ENCODE measurements at regions not wholly inside any gene's neighbourhood (a gene's known extent, or its start where the extent isn't known, plus 50 kb on each side); places are given as distances from the start of the nearest gene placed in this dataset.

- TF ChIP-seq RARB (CRISPR knock-in tag; IDR thresholded peaks at IDR 0.05) = no peak
- no peak for TF ChIP-seq PPARA (CRISPR knock-in tag; IDR thresholded peaks at IDR 0.05; ENCODE audit: borderline replicate concordance)
- no peak for TF ChIP-seq BACH2 (CRISPR knock-in tag; IDR thresholded peaks at IDR 0.05; ENCODE audit: borderline replicate concordance)
- TF ChIP-seq ARNTL (CRISPR knock-in tag; IDR thresholded peaks at IDR 0.05; ENCODE audit: borderline replicate concordance, low read depth) = no peak
- TF ChIP-seq CREB5 (CRISPR knock-in tag; IDR thresholded peaks at IDR 0.05; ENCODE audit: low read depth) = no peak
- TF ChIP-seq CSRNP3 (CRISPR knock-in tag; IDR thresholded peaks at IDR 0.05) = no peak
- TF ChIP-seq OSR1 (CRISPR knock-in tag; IDR thresholded peaks at IDR 0.05) = no peak
- no peak for TF ChIP-seq ZC3H10 (CRISPR knock-in tag; IDR thresholded peaks at IDR 0.05)
- TF ChIP-seq GLIS3 (CRISPR knock-in tag; IDR thresholded peaks at IDR 0.05) = no peak
- no peak for TF ChIP-seq ESRRG (CRISPR knock-in tag; IDR thresholded peaks at IDR 0.05)
- no peak for TF ChIP-seq PATZ1 (CRISPR knock-in tag; IDR thresholded peaks at IDR 0.05; ENCODE audit: borderline replicate concordance)
- TF ChIP-seq ZNF565 (CRISPR knock-in tag; conservative IDR thresholded peaks at IDR 0.05; ENCODE audit: low read depth) = no peak
Measured at GRCh38 chr1:30179942-30180543, 543.3 kb downstream of the MATN1 start.
